GDM1 (cell line): ENCODE measurements at regions not wholly inside any gene's neighbourhood (a gene's known extent, or its start where the extent isn't known, plus 50 kb on each side); places are given as distances from the start of the nearest gene placed in this dataset.
"Not testable (repeated sequence)": the region's sequence is repeated elsewhere in the genome, so short reads cannot be mapped to it uniquely, and the experiment has no call there.

Source experiments
- DNase-seq: peaks from one replicate; lab custom pipeline; 2025; lab: John Stamatoyannopoulos, UW

DNA sequence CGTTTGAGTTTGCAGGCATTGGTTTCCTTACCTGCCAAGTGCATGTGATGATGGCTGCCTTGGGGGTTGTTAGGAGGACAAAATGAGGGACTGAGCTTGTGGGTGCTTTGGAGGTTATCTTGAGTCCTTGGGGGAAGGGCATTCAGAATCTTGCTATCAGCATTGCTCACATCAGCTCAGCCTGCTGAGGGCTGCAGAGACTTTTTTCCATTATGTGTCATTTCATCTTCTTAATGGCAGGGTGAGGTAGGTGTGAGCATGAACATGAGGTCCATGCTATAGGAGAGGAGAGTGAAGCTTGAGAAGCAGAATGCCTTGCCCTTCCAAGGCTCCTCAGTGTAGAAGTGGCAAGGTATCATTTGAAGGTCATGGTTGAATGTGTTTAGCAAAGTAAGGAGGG lies 112.3 kb downstream of the MIAT start:
- DNase-seq: no peak

DNA sequence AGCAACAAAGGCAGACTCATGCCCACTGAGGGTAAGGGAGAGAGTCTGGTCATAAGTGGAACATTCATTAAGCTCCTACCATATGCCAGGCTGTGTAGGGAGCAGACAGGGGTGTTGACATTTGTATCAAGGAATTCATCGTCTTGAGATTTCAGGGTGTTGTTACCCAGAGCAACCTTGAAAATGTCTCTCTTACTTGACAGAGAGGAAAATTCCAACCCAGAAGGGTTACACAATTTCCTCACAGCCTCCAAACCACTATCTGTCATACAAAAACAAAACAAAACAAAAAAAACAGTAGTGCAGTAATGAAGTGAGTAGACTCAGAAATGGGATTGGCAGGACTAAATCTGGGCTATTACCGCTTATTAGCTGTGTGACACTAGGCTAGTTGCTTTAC lies 113.2 kb downstream of the MIAT start:
- no peak for DNase-seq

DNA sequence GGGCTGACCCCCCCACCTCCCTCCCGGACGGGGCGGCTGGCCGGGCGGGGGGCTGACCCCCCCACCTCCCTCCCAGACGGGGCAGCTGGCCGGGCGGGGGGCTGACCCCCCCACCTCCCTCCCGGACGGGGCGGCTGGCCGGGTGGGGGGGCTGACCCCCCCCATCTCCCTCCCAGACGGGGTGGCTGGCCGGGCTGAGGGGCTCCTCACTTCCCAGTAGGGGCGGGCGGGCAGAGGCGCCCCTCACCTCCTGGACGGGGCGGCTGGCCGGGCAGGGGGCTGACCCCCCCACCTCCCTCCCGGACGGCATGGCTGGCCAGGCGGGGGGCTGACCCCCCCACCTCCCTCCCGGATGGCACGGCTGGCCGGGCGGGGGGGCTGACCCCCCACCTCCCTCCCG lies 115.7 kb downstream of the MIAT start:
- DNase-seq: not testable (repeated sequence)

DNA sequence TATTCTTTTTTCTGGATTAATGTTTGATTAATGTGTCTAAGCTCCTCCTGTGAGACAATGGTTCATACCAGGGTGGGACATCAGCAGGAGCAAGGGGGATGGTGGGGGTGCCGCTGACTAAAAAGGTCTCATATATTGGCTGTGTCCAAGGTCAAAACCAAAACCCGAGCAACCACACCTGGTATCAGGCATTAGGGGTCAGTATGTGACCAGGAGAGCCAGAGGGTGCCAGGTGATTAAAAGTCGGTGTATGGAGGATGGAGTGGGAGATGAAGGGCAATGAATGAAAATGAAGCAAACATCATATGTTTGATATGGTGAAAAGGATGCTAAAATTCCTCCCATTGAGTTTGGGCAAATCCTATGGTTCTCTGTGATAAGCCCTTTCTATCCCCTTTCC lies 118.0 kb downstream of the MIAT start:
- DNase-seq: no peak

DNA sequence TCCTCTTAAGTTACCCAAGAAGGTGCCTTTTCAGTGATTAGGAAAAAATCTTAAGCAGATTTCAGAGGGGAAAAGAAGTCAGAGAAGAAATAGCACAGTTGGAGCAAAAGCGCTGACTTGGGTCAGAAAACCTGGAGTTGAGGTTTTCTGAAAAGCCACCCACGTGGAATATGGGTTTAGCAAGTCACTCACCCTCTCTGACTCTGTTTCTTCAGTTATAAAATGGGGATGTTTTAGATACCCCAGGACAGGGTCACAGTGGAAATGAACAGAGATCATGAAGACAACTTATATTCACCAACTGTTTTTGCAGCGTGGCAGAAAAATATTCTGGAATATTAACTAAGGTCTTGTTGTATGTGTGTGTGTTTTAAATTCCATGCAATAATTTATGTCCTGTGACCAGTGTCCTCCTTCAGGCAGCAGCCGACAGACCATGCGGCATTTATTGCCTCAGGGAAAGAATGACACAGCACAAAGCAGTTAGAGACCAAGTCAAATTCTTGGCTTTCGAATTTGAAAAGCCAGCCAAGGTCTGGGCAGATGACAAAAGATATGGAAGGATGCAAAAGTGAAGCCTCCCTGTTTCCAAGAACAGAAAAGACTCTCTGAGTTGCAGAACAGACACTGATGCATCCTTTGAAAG lies 119.9 kb downstream of the MIAT start:
- DNase-seq: no peak

DNA sequence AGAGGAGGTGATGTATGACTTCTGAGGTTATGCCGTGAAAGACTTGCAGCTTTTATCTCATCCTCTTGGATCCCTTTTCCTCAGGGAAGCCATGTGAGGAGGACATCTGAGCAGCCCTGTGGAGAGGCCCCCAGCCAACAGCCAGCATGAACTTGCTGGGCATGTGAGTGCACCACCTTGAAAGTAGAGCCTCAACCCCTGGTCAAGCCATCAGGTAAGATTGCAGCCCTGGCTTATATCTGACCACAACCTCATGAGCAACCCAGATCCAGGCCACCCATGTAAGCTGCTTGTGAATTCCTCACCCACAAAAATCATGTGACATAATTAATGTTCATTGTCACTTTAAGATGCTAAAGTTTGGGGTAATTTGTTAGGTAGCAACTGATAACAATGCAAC lies 121.0 kb downstream of the MIAT start:
- DNase-seq: no peak

DNA sequence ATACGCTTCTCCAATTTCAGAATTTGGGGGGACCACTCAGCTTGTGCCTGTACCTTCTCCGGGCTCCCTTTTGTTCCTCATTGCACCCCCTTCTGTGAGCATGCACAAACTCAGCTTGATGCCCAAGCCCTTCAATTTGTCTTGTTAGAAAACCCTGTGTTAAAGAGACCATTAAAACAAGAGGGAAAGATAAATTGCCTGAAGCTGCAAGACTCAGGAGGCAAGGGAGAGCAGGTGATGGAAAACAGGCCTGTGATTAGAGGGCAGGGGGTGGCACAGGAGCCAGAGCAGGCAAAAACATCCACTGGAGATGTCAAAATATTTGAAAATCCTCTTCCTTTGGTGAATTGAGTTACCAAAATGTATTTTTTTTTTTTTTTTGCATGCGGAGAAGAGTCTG lies 121.7 kb downstream of the MIAT start:
- DNase-seq: no peak

DNA sequence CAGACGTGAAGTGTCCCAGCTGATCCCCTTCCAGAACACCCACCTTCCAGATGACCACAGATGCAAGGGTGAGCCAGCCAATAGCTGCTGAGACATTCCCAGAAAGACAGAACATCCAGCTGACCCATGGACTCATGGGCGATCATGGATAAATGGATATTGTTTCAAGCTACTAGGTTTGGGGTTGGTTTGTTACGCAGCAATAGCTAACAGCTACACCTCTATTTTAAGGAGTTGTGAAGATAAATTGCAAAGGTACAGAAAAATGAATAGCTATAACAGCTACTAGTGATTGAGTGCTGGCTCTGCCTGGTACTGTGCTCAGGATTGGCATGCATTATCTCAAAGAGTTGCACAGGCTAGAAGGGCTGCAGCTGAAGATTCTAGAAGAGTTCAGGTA lies 122.5 kb downstream of the MIAT start:
- DNase-seq: no peak

DNA sequence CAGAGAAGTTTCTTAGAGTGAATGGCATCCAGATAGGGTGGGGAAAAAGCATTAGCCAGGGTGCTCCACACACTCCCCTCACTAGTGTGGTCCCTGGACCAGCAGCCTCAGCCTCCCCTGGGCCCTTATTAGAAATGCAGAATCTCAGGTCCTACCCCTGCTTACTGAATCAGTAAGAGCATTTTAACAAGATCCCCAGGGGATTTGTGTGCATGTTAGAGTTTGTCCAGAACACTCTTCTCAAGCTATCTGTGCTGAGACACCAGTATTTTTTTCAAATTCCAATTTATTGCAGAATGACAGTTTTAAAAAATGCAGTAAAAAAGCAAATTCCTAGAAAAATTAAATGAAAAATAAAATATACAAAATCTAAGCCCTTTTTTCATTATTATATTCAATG lies 123.1 kb downstream of the MIAT start:
- DNase-seq: no peak

DNA sequence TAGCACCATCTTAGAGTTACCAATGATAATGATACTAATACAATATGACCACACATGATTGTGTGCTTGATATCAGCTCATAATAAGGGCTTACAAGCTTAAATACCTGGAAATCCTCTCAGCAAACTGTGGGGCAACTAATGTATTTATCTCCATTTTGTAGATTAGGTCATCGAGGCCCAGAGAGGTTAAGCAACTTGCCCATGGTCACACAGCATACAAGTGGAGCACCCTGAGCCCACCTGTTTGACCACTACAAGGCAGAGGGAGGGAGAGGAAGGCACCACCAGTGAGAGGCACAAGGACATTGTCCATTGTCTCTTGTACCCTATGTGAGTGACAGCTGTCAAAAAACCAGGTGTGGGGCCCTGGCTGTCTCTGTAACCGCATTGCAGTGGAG lies 123.7 kb downstream of the MIAT start:
- no peak for DNase-seq

DNA sequence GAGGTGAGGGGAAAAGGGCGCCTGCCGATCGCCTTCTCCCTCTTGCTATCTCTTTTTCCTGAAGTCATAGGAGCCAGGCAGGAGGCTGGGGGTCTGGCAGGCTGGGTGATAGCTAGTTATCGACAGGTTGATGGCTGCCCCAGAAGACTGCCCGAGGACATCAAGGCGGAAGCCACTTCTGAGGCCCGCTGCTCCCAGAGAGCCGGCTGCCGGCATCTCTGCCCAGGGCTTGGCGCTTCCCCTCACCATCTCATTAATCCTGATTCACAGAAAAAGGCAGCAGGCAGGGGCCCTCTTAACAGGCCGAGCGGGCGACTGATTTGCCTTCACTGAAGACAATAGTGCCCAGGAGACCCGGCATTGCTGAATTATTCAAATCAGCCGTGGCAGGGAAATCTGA lies 124.2 kb downstream of the MIAT start:
- DNase-seq: no peak

DNA sequence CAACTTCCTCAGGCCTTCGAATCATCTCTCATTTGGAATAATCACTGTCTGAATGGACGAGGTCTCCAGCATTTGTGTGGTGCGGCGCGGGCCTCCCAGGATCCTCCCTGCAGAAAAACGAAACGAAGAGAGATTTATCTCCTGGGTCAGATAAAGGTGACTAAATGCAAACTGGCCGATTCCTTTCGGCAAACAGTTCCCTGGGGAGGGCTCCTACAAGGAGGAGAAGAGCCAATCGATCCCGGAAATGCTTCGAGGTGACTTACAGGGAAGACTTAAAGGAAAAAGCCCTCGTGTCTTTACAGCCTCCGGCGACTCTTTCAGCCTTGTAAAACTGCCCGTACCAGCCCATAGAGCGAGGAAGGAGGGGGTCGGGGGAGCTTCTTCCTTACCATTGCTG lies 126.5 kb downstream of the MIAT start:
- DNase-seq: no peak

DNA sequence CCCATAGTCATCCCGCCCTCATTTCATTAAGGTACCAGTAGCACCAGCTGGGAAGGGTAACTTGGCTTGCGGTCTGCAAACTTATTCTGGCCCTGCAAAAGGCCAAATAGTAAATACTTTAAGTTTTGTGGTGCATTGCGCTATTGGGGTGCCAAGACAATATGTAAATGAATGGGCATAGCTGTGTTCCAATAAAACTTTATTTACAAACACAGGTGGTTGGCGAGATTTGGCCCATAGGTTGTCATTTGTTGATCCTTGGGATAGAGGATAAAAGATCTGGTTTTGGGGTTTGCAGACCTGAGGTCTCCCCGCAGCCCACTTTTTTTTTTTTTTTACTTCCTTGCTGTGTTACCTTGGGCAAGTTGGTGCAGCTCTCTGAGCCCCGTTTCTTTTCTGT lies 127.4 kb downstream of the MIAT start:
- DNase-seq: no peak

DNA sequence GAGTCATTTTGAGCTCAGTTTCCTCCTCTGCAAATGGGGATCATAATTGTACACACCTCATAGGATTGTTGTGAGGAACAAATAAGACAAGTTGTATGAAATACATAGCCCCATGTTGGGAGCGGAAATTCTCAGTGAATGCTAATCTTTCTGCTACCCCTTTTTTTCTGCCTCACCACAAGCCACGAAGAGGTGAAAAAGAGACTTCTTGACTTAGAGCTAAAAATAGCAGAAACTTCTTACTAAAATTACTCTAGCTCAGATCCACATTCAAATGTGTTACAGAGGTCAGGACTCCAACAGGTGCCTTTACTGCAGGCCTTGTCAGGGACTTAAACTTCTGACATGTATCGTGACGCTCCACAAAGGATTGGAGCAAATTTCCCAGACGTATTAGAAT lies 128.5 kb downstream of the MIAT start:
- DNase-seq: no peak

DNA sequence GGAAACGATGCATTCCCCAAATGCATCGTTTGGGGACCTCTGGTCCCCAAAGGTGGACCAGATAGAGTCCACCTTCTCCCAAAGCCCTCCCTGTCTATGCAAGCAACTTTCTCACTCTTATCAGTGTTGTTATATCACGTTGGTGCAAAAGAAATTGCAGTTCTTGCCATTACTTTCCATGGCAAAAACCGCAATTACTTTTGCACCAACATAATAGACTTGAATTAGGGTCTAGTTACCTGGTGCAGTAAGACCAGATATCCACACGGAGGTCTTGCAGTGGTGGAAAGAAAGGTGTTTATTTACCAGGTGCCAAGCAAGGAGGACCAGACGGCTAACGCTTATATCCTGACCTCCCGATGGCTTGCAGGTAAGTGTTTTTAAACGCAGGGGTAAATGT lies 129.0 kb downstream of the MIAT start:
- DNase-seq: no peak

DNA sequence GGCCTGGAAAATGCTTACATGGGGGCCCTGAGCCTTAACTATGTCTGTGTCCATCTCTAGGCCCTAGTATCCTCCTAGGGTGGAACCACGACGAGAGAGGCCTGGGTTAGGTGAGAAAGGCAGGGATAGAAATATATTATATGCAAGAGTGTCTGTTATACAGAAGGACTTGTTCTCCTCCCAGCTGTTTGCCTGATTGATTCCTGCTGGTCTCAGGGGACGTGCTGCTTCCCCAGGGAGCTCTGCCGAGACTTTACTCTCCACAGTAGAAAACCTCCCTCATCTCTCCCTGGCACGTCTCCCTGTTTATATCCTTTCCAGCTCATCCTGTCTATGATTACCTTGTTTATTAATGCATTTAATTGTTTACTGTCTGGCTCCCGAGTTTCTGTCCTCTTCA lies 132.6 kb downstream of the MIAT start:
- DNase-seq: no peak

DNA sequence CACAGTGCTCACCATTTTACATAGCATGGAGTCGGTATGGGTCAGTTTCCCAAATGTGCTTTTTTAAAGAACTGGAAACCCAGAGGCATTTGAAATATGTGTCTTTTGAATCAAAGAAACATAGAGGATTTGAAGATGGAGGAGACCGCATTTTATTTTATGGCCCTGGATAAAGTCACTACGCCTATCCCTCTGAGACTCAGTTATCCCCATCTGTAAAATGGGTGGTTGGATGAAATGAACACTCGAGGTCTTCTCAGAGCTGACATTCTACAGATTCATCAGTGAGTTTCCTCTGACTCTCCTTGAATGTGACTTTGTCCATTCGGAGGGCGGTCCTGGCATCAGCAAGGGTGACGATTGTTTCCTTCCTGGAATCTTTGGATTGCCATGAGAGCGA lies 135.1 kb downstream of the MIAT start:
- no peak for DNase-seq

DNA sequence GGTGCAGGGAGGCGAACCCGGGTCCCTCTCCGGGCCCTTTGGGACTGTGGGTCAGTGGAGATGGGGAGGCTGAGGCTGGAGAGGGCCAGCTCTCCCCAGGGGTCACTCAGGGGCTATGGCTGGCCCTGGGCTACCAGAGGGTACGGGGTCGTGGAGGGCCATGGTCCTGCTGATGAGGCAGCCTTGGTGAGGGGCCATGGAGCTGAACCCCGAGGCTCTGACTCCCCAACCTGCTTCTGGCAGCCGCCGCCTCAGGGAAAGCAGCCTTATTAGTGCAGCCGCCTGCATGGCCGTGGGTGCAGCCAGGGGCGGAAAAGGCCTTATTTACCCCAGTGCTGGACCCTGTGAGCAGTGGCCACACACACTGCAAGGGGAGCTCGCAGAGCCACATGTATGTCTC lies 139.4 kb downstream of the MIAT start:
- no peak for DNase-seq

DNA sequence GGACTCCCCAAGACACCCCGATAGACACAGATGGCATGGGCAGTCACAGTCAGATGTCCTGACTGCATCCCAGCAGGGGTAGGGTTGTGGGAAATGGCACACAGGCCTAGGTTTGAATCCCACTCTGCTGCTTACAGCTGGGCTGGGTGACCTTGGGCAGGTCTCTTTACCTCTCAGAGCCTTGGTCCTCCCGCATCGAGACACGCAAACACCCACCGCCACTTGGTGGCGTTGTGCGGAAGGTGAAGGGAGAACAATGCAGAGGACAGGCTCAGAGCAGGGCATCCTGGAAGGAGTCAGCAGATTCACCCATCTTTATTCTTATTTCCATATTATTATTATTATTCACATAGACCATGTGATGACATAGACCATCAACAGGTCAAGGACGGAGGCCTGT lies 140.5 kb downstream of the MIAT start:
- no peak for DNase-seq

DNA sequence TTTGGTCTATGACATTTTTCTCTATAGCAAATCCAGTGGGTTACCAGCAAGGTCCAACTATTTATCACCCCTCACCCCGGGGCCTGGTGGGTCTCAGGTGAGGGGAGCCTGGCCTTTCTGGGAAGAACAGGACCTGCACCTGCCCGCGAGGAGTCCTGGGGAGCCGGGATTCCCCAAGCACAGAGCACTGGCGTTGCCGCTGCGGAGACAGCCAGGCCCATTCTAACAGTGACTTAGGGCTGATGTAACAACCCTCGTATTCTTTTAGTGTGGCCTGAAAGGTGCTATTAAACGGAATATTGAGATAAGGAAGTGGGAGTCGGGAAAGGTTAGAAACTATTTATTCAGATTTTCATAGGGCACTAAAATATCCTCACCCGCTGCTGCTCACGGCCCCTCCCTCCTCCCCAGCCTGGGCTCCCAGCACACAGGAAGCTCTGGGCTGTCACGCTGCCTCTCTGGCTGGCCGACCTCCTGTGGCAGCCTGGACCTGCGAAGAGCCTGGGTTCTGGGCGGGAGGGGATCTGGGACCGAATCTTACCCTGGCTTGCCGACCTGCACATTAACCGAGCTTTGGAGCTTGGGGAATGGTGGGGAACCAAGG lies 141.2 kb downstream of the MIAT start:
- DNase-seq: no peak

DNA sequence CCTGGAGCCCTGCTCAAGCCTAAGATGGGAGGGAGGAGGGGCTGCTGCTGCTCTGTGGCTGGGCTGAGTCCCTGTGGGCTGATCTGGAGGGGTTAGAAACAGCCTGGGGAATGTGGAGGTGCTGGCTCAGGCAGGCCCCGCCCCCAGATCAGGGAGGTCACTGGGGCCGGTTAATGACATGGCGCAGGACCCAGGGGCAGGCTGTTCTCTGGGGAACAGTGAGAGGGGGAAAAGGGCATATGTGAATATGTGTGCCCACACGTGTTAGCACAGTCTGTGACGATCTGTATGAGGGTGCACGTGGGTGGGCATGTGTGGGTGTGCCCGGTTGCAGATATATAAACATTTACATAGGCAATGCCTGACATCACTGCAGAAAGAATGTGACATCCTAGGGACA lies 143.5 kb downstream of the MIAT start:
- DNase-seq: no peak

DNA sequence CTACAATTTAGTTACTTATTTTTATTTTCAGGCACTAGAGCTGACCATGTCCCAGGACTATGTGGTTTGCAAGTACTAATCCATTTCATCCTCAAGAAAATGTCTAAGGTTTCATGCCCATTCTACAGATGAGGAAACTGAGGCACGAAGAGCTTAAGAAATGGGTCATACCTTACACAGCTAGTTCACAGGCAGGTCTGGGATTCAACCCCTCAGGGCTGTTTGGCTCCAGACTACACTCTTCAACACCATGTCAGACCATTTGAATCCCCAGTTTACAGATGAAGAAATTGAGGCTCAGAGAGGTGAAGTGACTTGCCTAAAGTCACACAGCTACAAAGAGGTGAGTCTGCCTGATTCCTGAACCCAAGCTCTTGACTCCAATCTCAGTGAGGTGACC lies 144.1 kb downstream of the MIAT start:
- DNase-seq: no peak

DNA sequence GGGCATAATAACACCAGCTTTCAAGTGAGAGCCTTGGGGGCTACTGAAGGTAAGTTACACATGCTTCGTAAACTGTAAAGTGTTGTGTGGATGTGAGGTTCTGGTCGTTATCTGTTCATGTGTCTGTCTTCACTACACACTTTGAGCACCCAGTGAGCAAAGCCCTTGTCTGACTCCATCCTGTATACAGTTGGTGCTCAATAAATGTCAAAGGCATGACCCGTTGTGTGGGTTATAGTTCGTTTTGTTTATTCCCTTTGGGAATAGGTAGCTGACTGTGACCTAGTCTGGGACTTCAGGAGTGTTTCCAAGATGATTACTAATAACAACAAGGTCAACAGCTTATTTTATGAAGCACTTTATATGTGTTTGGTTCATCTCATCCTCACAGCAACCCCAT lies 146.9 kb downstream of the MIAT start:
- no peak for DNase-seq

DNA sequence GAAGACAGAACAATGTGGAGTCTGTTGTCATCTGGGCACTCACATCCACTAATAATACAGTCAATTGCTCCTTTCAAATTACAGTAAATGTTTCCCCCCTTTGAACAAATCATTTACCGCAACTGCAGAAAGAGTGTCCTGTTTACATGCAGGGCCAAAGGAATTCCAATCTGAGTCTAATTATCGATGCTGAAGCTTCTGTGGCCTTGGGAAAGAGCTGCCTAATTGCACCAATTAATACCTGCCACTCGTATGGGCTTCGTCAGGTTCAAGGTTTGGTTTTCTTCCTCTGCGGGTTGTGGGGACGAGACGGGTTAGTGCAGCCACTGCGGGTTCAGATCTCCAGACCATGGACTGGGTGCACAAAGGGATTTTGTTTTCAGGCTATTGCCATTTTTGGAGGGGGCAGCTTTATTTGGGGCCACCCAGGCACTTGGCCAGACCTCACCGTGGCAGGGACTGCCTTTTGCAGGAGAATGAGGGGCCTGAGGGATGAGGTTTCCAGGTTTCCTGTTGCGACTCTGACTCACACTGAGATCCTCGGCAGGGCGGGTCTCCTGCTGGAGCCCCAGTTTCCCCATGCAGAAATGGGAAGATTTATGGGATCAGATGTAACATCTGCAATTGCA lies 147.6 kb downstream of the MIAT start:
- DNase-seq: no peak
